HEK293 (cell line): ENCODE measurements at regions not wholly inside any gene's neighbourhood (a gene's known extent, or its start where the extent isn't known, plus 50 kb on each side); places are given as distances from the start of the nearest gene placed in this dataset.

Experiments used
- CTCF ChIA-PET: fragments of 350-600 bp; formaldehyde crosslinking; extraction: SDS; loops from one replicate; lab custom pipeline; 2021; ENCODE audit warnings: antibody characterized with exemption; lab: Yijun Ruan, JAX
- POLR2A ChIA-PET: fragments of 300-600 bp; formaldehyde crosslinking; extraction: SDS; loops from one replicate; lab custom pipeline; 2020; ENCODE audit warnings: antibody characterized with exemption, inconsistent platforms; lab: Yijun Ruan, JAX
- H3K27ac ChIP-seq: fragments of 200-500 bp; sonication (Bioruptor generic); 2 replicates; pipeline ENCODE4 v1.5.1; 2014; ENCODE audit warnings: low read depth, low read length, control low read depth, inconsistent platforms; ENCODE audit errors: extremely low read depth
- H3K36me3 ChIP-seq, 2 experiments: fragments of 200-500 bp in 1 of 2; sonication (Bioruptor generic) in 1 of 2; 1 replicate in 1 of 2; 2 replicates in 1 of 2; pipeline ENCODE4 v1.5.1; 2014 to 2017; ENCODE audit warnings: inconsistent platforms in 2 of 2, low read length in 2 of 2; ENCODE audit not compliant: control insufficient read depth in 2 of 2, insufficient read depth in 1 of 2
- H3K4me1 ChIP-seq: fragments of 200-500 bp; sonication (Bioruptor generic); 2 replicates; pipeline ENCODE4 v1.5.1; 2014; ENCODE audit warnings: mild to moderate bottlenecking, low read length, inconsistent platforms; ENCODE audit not compliant: control insufficient read depth, insufficient read depth
- H3K4me3 ChIP-seq: 2 replicates; pipeline ENCODE4 v1.5.1; 2011; ENCODE audit warnings: low read depth, mild to moderate bottlenecking, control low read depth, low read length, moderate library complexity
- H3K9me3 ChIP-seq: fragments of 200-500 bp; sonication (Bioruptor generic); 2 replicates; pipeline ENCODE4 v1.5.1; 2014; ENCODE audit warnings: low read depth, low read length, inconsistent platforms; ENCODE audit not compliant: control insufficient read depth, insufficient read depth
- BCL11A ChIP-seq: fragments of 450-650 bp; formaldehyde crosslinking; IDR thresholded peaks from 2 replicates; pipeline ENCODE4 v1.5.1; 2016; ENCODE audit warnings: low read depth, missing biosample characterization, missing genetic modification characterization
- BCL6B ChIP-seq: fragments of 450-650 bp; formaldehyde crosslinking; IDR thresholded peaks from 2 replicates; pipeline ENCODE4 v1.5.1; 2017; ENCODE audit warnings: missing biosample characterization, missing genetic modification characterization
- FEZF1 ChIP-seq: fragments of 450-650 bp; formaldehyde crosslinking; IDR thresholded peaks from 2 replicates; pipeline ENCODE4 v1.5.1; 2016; ENCODE audit warnings: missing biosample characterization, missing genetic modification characterization
- GLI2 ChIP-seq: fragments of 450-650 bp; formaldehyde crosslinking; IDR thresholded peaks from 2 replicates; pipeline ENCODE4; 2017; ENCODE audit warnings: missing biosample characterization, missing genetic modification characterization, low read depth, borderline replicate concordance
- IKZF3 ChIP-seq: fragments of 450-650 bp; IDR thresholded peaks from 2 replicates; pipeline ENCODE4 v1.5.0; 2018; ENCODE audit warnings: missing biosample characterization, mild to moderate bottlenecking, missing genetic modification characterization, moderate library complexity
- KLF1 ChIP-seq: fragments of 450-650 bp; formaldehyde crosslinking; IDR thresholded peaks from 2 replicates; pipeline ENCODE4 v1.5.1; 2016; ENCODE audit warnings: missing biosample characterization, missing genetic modification characterization
- KLF8 ChIP-seq: fragments of 450-650 bp; formaldehyde crosslinking; IDR thresholded peaks from 2 replicates; pipeline ENCODE4 v1.5.1; 2016; ENCODE audit warnings: missing biosample characterization, missing genetic modification characterization
- MEIS1 ChIP-seq: sonication (generic); formaldehyde crosslinking; IDR thresholded peaks from 2 replicates; pipeline ENCODE4 v1.8.1; 2022; ENCODE audit warnings: missing genetic modification reagents, mild to moderate bottlenecking, borderline replicate concordance
- SCRT1 ChIP-seq: fragments of 450-650 bp; formaldehyde crosslinking; IDR thresholded peaks from 2 replicates; pipeline ENCODE4 v1.5.1; 2016; ENCODE audit warnings: missing biosample characterization, missing genetic modification characterization, borderline replicate concordance
- SP3 ChIP-seq: fragments of 450-650 bp; formaldehyde crosslinking; IDR thresholded peaks from 2 replicates; pipeline ENCODE4 v1.5.1; 2016; ENCODE audit warnings: missing biosample characterization, missing genetic modification characterization
- ZBTB10 ChIP-seq: fragments of 450-650 bp; formaldehyde crosslinking; IDR thresholded peaks from 2 replicates; pipeline ENCODE4 v1.5.1; 2016; ENCODE audit warnings: missing biosample characterization, missing genetic modification characterization
- ZBTB20 ChIP-seq: fragments of 450-650 bp; formaldehyde crosslinking; IDR thresholded peaks from 2 replicates; pipeline ENCODE4 v1.5.1; 2016; ENCODE audit warnings: missing biosample characterization, missing genetic modification characterization
- ZBTB7A ChIP-seq: fragments of 450-650 bp; formaldehyde crosslinking; IDR thresholded peaks from 2 replicates; pipeline ENCODE4 v1.5.1; 2016; ENCODE audit warnings: low read depth, missing biosample characterization, missing genetic modification characterization
- ZFP3 ChIP-seq: fragments of 450-650 bp; formaldehyde crosslinking; IDR thresholded peaks from 2 replicates; pipeline ENCODE4 v1.5.1; 2016; ENCODE audit warnings: low read depth, missing biosample characterization, missing genetic modification characterization
- ZNF114 ChIP-seq: fragments of 450-650 bp; formaldehyde crosslinking; IDR thresholded peaks from 2 replicates; pipeline ENCODE4 v1.5.0; 2017; ENCODE audit warnings: missing biosample characterization, missing genetic modification characterization
- ZNF174 ChIP-seq: fragments of 450-650 bp; formaldehyde crosslinking; IDR thresholded peaks from 2 replicates; pipeline ENCODE4 v1.5.0; 2017; ENCODE audit warnings: missing biosample characterization, mild to moderate bottlenecking, missing genetic modification characterization
- ZNF2 ChIP-seq: fragments of 450-650 bp; formaldehyde crosslinking; IDR thresholded peaks from 2 replicates; pipeline ENCODE4 v1.5.1; 2016; ENCODE audit warnings: missing biosample characterization, missing genetic modification characterization
- ZNF449 ChIP-seq: fragments of 450-650 bp; formaldehyde crosslinking; IDR thresholded peaks from 2 replicates; pipeline ENCODE4 v1.5.1; 2017; ENCODE audit warnings: missing biosample characterization, mild to moderate bottlenecking, missing genetic modification characterization, moderate library complexity
- ZNF529 ChIP-seq: fragments of 450-650 bp; formaldehyde crosslinking; IDR thresholded peaks from 2 replicates; pipeline ENCODE4 v1.5.1; 2017; ENCODE audit warnings: missing genetic modification characterization, missing biosample characterization; ENCODE audit not compliant: insufficient replicate concordance
- ZNF585B ChIP-seq: fragments of 450-650 bp; formaldehyde crosslinking; IDR thresholded peaks from 2 replicates; pipeline ENCODE4 v1.5.1; 2016; ENCODE audit warnings: missing biosample characterization, missing genetic modification characterization
- ZNF747 ChIP-seq: fragments of 450-650 bp; formaldehyde crosslinking; IDR thresholded peaks from 2 replicates; pipeline ENCODE4 v1.5.1; 2016; ENCODE audit warnings: missing biosample characterization, missing genetic modification characterization
- ZNF843 ChIP-seq: fragments of 450-650 bp; formaldehyde crosslinking; IDR thresholded peaks from 2 replicates; pipeline ENCODE4 v1.5.1; 2016; ENCODE audit warnings: missing biosample characterization, missing genetic modification characterization
- TF ChIP-seq, protein P1 (sequence below): fragments of 450-650 bp; formaldehyde crosslinking; IDR thresholded peaks from 2 replicates; pipeline ENCODE4 v1.5.1; 2016; ENCODE audit warnings: missing biosample characterization, missing genetic modification characterization

DNA sequence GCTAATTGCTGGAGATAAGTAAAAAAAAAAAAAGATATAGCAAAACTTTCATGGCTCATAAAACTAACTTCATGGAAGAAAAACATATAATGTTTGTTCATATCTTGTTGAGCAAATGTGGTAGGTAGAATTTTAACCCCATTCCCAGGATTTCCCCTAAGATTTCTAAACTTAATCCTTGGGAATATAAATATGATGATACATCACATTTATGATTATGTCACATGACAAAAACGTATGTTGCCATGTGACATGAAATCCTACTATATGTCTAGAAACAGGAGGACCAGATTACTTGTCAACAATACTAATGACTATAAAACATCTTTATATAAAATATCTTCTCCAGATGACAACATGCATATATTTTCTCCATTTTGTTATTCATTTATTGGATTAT is 679.0 kb upstream of the LRRC4C start:
- no peaks in the 10 kb centered on the region for H3K9me3 ChIP-seq
- TF ChIP-seq BCL6B, result no peak
- no peak for TF ChIP-seq ZNF174
- TF ChIP-seq ZBTB10 (tag by site-specific recombination), result no peak
- TF ChIP-seq ZBTB20 (tag by site-specific recombination), result no peak
- TF ChIP-seq SCRT1 (tag by site-specific recombination), result no peak
- no peak for TF ChIP-seq ZNF449 (tag by site-specific recombination)
- no peak for TF ChIP-seq ZNF747
- no peak for TF ChIP-seq ZNF529 (tag by site-specific recombination)
- no peak for TF ChIP-seq KLF8 (tag by site-specific recombination)
- TF ChIP-seq ZNF2, result no peak
- H3K4me3 ChIP-seq, result no peak overlapping the region
- H3K36me3 ChIP-seq, result no peaks in the 10 kb centered on the region
- ChIA-PET POLR2A (no interaction called here), CTCF (no interaction called here)
- H3K4me1 ChIP-seq, result no peaks in the 10 kb centered on the region
- no peak overlapping the region for H3K27ac ChIP-seq

DNA sequence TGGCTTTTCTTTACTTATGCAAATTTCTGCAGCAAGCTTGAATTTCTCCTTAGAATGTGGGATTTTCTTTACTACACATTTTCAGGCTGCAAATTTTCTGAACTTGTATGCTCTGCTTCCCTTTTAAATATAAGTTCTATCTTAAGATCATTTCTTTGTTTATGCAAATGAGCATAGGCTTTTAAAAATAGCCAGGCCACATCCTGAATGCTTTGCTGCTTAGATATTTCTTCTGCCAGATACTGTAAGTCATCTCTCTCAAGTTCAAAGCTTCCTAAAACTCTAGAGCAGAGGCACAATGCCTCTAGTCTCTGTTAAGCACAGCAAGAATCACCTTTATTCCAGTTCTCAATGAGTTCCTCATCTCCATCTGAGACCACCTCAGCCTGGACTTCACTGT is 685.9 kb upstream of the LRRC4C start:
- TF ChIP-seq ZNF529 (tag by site-specific recombination), result no peak
- TF ChIP-seq FEZF1 (tag by site-specific recombination), result no peak
- TF ChIP-seq ZFP3, result no peak
- TF ChIP-seq, protein P1, sequence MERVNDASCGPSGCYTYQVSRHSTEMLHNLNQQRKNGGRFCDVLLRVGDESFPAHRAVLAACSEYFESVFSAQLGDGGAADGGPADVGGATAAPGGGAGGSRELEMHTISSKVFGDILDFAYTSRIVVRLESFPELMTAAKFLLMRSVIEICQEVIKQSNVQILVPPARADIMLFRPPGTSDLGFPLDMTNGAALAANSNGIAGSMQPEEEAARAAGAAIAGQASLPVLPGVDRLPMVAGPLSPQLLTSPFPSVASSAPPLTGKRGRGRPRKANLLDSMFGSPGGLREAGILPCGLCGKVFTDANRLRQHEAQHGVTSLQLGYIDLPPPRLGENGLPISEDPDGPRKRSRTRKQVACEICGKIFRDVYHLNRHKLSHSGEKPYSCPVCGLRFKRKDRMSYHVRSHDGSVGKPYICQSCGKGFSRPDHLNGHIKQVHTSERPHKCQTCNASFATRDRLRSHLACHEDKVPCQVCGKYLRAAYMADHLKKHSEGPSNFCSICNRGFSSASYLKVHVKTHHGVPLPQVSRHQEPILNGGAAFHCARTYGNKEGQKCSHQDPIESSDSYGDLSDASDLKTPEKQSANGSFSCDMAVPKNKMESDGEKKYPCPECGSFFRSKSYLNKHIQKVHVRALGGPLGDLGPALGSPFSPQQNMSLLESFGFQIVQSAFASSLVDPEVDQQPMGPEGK (tag by site-specific recombination), result no peak
- no peaks in the 10 kb centered on the region for H3K4me1 ChIP-seq
- no peak overlapping the region for H3K27ac ChIP-seq
- H3K4me3 ChIP-seq, result no peak overlapping the region
- CTCF ChIA-PET, result no interaction called here
- POLR2A ChIA-PET, result no interaction called here
- H3K36me3 ChIP-seq, result no peaks in the 10 kb centered on the region
- H3K9me3 ChIP-seq, result no peaks in the 10 kb centered on the region

DNA sequence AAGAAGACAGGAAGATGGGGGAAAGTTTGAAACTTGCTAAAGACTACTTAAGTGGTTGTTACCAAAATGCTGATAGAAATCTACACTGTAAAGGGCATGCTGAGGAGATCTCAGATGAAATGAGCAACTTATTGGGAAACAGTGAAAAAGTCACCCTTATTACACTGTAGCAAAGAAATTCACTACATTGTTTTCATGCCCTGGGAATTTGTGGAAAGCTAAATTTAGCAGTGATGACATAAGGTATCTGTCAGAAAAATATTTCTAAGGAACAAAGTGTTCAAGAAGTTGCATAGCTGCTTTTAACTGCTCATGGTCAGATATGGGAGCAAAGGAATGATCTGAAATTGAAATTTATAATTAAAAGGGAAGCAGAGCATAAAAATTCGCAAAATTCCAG is 702.4 kb upstream of the LRRC4C start:
- Histone ChIP-seq H3K36me3 (no peaks in the 10 kb centered on the region), H3K9me3 (no peaks in the 10 kb centered on the region), H3K27ac (no peak overlapping the region), H3K4me1 (no peaks in the 10 kb centered on the region), H3K4me3 (no peak overlapping the region)
- CTCF ChIA-PET, result no interaction called here
- POLR2A ChIA-PET, result no interaction called here
- no peak for TF ChIP-seq IKZF3 (tag by site-specific recombination)
- TF ChIP-seq SCRT1 (tag by site-specific recombination), result no peak
- no peak for TF ChIP-seq MEIS1 (CRISPR knock-in tag)
- TF ChIP-seq ZNF843 (tag by site-specific recombination), result no peak
- TF ChIP-seq BCL11A (tag by site-specific recombination), result no peak
- no peak for TF ChIP-seq ZNF114 (tag by site-specific recombination)
- no peak for TF ChIP-seq SP3 (tag by site-specific recombination)
- no peak for TF ChIP-seq ZNF585B (tag by site-specific recombination)
- TF ChIP-seq GLI2, result no peak
- TF ChIP-seq ZBTB7A, result no peak
- no peak for TF ChIP-seq ZBTB10 (tag by site-specific recombination)
- TF ChIP-seq KLF1 (tag by site-specific recombination), result no peak
